H1 (cell line): ENCODE measurements at regions not wholly inside any gene's neighbourhood (a gene's known extent, or its start where the extent isn't known, plus 50 kb on each side); places are given as distances from the start of the nearest gene placed in this dataset.

ENCODE experiments used
- GTF2F1 ChIP-seq: IDR thresholded peaks from 2 replicates; pipeline ENCODE4 v1.6.1; 2012; ENCODE audit warnings: low read depth, low read length, improper control_type of control experiment, borderline replicate concordance
- POLR2A ChIP-seq, 2 experiments: IDR thresholded peaks; 1 replicate in 1 of 2; 2 replicates in 1 of 2; pipeline ENCODE4 v1.6.1; 2011; ENCODE audit warnings: low read depth in 2 of 2, low read length in 2 of 2, mild to moderate bottlenecking in 2 of 2; ENCODE audit errors: control extremely low read depth in 1 of 2
- POLR2AphosphoS5 ChIP-seq: IDR thresholded peaks from 2 replicates; pipeline ENCODE4 v1.6.1; 2011; ENCODE audit warnings: low read depth, low read length
- SIN3A ChIP-seq, 2 experiments: IDR thresholded peaks in 1 of 2; conservative IDR thresholded peaks in 1 of 2; 2 replicates each; pipeline ENCODE4 v1.6.1; 2011 to 2012; ENCODE audit warnings: low read length in 2 of 2, improper control_type of control experiment in 1 of 2, low read depth in 1 of 2, mild to moderate bottlenecking in 1 of 2
- SRF ChIP-seq: IDR thresholded peaks from 2 replicates; pipeline ENCODE4 v1.6.1; 2011; ENCODE audit warnings: mild to moderate bottlenecking, low read depth, low read length, moderate library complexity
- TAF1 ChIP-seq: IDR thresholded peaks from 2 replicates; pipeline ENCODE4 v1.6.1; 2011; ENCODE audit warnings: mild to moderate bottlenecking, low read depth, low read length
- YY1 ChIP-seq: IDR thresholded peaks from 2 replicates; pipeline ENCODE4 v1.6.1; 2011; ENCODE audit warnings: low read depth, mild to moderate bottlenecking, low read length
- TF ChIP-seq, protein P1 (sequence below), 3 experiments: IDR thresholded peaks; 1 replicate in 2 of 3; 2 replicates in 1 of 3; pipeline versions ENCODE4 v1.5.1 to v1.6.1; 2011; ENCODE audit warnings: low read length in 3 of 3, mild to moderate bottlenecking in 3 of 3, inconsistent platforms in 2 of 3, low read depth in 1 of 3, moderate library complexity in 1 of 3; ENCODE audit not compliant: insufficient read depth in 1 of 3; ENCODE audit errors: control extremely low read depth in 1 of 3

DNA sequence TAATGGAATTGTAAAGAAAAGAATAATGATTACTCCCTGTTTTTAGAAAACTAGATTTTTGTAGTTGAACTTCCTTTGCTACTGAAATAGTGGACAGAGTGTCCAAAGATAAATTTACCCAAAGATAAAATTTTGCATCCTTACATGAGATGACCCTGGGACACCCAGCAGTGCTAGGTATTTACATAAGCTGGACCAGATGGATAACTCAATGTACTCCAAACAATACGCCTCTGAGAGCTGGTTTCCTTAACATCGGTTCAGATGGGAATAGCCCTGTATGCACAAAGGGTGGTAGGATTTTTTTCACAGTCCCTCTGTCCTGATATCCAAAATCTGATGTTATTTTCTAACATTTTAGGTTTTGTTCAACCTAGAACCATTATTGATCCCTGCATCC, 432.1 kb upstream of the ID2 start:
- no peak for TF ChIP-seq YY1
- TF ChIP-seq SIN3A (conservative IDR thresholded peaks at IDR 0.05 in 1 of 2, IDR thresholded peaks at IDR 0.05 in 1 of 2; ENCODE audit: low read depth in 1 of 2, low read length in 2 of 2): no peak
- TF ChIP-seq POLR2A (IDR thresholded peaks at IDR 0.05; ENCODE audit: control extremely low read depth in 1 of 2, low read depth in 2 of 2, low read length in 2 of 2): no peak
- TF ChIP-seq, protein P1, sequence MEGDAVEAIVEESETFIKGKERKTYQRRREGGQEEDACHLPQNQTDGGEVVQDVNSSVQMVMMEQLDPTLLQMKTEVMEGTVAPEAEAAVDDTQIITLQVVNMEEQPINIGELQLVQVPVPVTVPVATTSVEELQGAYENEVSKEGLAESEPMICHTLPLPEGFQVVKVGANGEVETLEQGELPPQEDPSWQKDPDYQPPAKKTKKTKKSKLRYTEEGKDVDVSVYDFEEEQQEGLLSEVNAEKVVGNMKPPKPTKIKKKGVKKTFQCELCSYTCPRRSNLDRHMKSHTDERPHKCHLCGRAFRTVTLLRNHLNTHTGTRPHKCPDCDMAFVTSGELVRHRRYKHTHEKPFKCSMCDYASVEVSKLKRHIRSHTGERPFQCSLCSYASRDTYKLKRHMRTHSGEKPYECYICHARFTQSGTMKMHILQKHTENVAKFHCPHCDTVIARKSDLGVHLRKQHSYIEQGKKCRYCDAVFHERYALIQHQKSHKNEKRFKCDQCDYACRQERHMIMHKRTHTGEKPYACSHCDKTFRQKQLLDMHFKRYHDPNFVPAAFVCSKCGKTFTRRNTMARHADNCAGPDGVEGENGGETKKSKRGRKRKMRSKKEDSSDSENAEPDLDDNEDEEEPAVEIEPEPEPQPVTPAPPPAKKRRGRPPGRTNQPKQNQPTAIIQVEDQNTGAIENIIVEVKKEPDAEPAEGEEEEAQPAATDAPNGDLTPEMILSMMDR (IDR thresholded peaks at IDR 0.05; ENCODE audit: control extremely low read depth in 1 of 3, insufficient read depth in 1 of 3, low read depth in 1 of 3, low read length in 3 of 3): no peak
- TF ChIP-seq POLR2AphosphoS5: no peak
- no peak for TF ChIP-seq GTF2F1
- TF ChIP-seq SRF: no peak
- TF ChIP-seq TAF1: no peak
